Right lobe of liver (tissue), 6 donors: ENCODE measurements at regions not wholly inside any gene's neighbourhood (a gene's known extent, or its start where the extent isn't known, plus 50 kb on each side); places are given as distances from the start of the nearest gene placed in this dataset.

Experiments
- ATAC-seq, 4 donors: fragments of 200-7000 bp; cut with Tn5 transposase; one replicate each; pipeline ENCODE4 v1.9.1; 2020; ENCODE audit warnings: mild to moderate bottlenecking in 4 of 4, moderate library complexity in 4 of 4
- DNase-seq, 3 donors: peaks; one replicate each; pipeline ENCODE4 v3.0.0-alpha.2; 2020
- H3K27ac ChIP-seq, 3 donors: fragments of 200-600 bp; one replicate each; pipeline ENCODE4 v1.8.0; 2022
- H3K27me3 ChIP-seq, 2 donors: fragments of 200-600 bp; one replicate each; pipeline ENCODE4 v1.8.0; 2022
- H3K36me3 ChIP-seq, 4 donors: fragments of 200-600 bp; sonication (generic) in 1 of 4; one replicate each; pipeline versions ENCODE4 v1.5.1 to v1.8.0; 2017 to 2022; ENCODE audit warnings: control low read depth in 1 of 4
- H3K4me1 ChIP-seq, 4 donors: fragments of 200-600 bp; sonication (generic) in 1 of 4; one replicate each; pipeline versions ENCODE4 v1.5.1 to v1.8.0; 2017 to 2022; ENCODE audit warnings: control low read depth in 1 of 4
- H3K4me3 ChIP-seq, 3 donors: fragments of 200-600 bp; one replicate each; pipeline ENCODE4 v1.8.0; 2022
- H3K9me3 ChIP-seq, 4 donors: fragments of 200-600 bp; sonication (generic) in 1 of 4; one replicate each; pipeline versions ENCODE4 v1.5.1 to v1.8.0; 2017 to 2022; ENCODE audit warnings: control low read depth in 1 of 4
- POLR2A ChIP-seq: fragments of 450-650 bp; IDR thresholded peaks from one replicate; pipeline ENCODE4 v1.6.1; 2017; ENCODE audit warnings: antibody characterized with exemption, mild to moderate bottlenecking
- WGBS: methylation state at CpG from one replicate; pipeline ENCODE4 v1.1.6; 2018; ENCODE audit warnings: low coverage, low lambda C conversion rate; ENCODE audit not compliant: insufficient coverage; ENCODE audit errors: missing lambda C conversion rate; 5-methylcytosine and 5-hydroxymethylcytosine counted together
- intact Hi-C, 2 donors: fragments of 100-400 bp; cut with DNase I; formaldehyde crosslinking; loops; one replicate each; pipeline versions ENCODE4 v1.11.2 to v1.14.1; 2022
- microRNA-seq, 2 donors: library from miRNA; unstranded; fragments of <30 nt; microRNA quantifications; one replicate each; pipeline ENCODE4, GENCODE V29; 2019 to 2020
- small RNA-seq, 2 experiments: library from RNA; depleted of rRNA; stranded (forward); fragments of <200 nt; gene quantifications; one replicate each; pipeline ENCODE3, GENCODE V24; 2016
- TF ChIP-seq, protein P1 (sequence below), 4 donors: fragments of 200-600 bp in 3 of 4; fragments of 450-650 bp in 1 of 4; IDR thresholded peaks; one replicate each; pipeline versions ENCODE4 v1.5.1 to v1.8.0; 2016 to 2022; ENCODE audit warnings: antibody characterized with exemption in 4 of 4, mild to moderate bottlenecking in 2 of 4
- donor health status: DM: no; HTN: yes; CAD: no.
- donor health status: DM: no; HTN: no; CAD: no.
- donor health status: DM: no; HTN: no; CAD: no.
- donor health status: DM: no; HTN: yes; CAD: no.
- donor health status: DM: no; HTN: yes; CAD: no.

DNA sequence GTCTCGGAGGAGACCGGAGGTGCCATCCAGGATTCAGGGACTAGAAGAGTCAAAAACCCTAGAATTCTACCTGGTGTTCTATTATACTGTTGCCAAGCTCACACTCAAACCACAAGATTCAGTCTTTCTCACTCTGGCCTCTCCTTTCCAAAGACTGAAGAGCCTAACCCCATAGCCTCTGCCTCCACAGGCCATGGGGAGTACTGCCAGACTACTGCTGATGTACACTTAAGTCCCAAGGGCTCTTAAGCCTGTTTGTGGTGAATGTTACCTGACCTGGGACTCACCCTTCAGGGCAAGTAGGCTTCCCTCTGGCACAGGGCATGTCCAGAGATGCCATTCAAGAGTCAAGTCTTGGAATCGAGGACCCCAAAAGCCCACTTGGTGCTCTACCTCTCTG lies 58.9 kb upstream of the IRS4 start:
- no peak for TF ChIP-seq POLR2A
- TF ChIP-seq, protein P1, sequence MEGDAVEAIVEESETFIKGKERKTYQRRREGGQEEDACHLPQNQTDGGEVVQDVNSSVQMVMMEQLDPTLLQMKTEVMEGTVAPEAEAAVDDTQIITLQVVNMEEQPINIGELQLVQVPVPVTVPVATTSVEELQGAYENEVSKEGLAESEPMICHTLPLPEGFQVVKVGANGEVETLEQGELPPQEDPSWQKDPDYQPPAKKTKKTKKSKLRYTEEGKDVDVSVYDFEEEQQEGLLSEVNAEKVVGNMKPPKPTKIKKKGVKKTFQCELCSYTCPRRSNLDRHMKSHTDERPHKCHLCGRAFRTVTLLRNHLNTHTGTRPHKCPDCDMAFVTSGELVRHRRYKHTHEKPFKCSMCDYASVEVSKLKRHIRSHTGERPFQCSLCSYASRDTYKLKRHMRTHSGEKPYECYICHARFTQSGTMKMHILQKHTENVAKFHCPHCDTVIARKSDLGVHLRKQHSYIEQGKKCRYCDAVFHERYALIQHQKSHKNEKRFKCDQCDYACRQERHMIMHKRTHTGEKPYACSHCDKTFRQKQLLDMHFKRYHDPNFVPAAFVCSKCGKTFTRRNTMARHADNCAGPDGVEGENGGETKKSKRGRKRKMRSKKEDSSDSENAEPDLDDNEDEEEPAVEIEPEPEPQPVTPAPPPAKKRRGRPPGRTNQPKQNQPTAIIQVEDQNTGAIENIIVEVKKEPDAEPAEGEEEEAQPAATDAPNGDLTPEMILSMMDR (IDR thresholded peaks at IDR 0.05): no peak
- no peak overlapping the region for H3K4me3 ChIP-seq
- H3K27me3 ChIP-seq: no peaks in the 10 kb centered on the region
- ATAC-seq: no peak
- intact Hi-C loops: no loop called here
- H3K4me1 ChIP-seq: no peaks in the 10 kb centered on the region
- no peak for DNase-seq
- 79% methylated on average over 2 of the region's 3 CpGs for WGBS
- H3K36me3 ChIP-seq: no peaks in the 10 kb centered on the region
- H3K27ac ChIP-seq: no peak overlapping the region
- H3K9me3 ChIP-seq: no peaks in the 10 kb centered on the region

Small RNAs in the stretch of these regions (microRNA-seq; reads per million reads assigned to microRNA genes)
- gene MIR6087: 1.3 to 5.8 reads per million in 2 donors

Small RNAs in the stretch of these regions (small RNA-seq; reads per million reads assigned to genes)
- gene MIR6087 (10.3 to 10.4 reads per million in 2 experiments), gene RNU6-309P (0 reads per million in 2 experiments)
